GM23338 (cell line): ENCODE measurements at regions not wholly inside any gene's neighbourhood (a gene's known extent, or its start where the extent isn't known, plus 50 kb on each side); places are given as distances from the start of the nearest gene placed in this dataset.

Experiments
- ATAC-seq: fragments of 200-7000 bp; cut with Tn5 transposase; 3 replicates; pipeline ENCODE4 v1.9.1; 2020
- DNase-seq: peaks from one replicate; pipeline ENCODE4 v3.0.0-alpha.2; 2015; ENCODE audit warnings: low spot score
- H2AFZ ChIP-seq: fragments of 200-600 bp; sonication (generic); 2 replicates; pipeline ENCODE4 v1.8.0; 2016; ENCODE audit warnings: antibody characterized with exemption, mild to moderate bottlenecking, moderate library complexity
- H3F3A ChIP-seq: fragments of 200-600 bp; sonication (generic); replicated peaks from 2 replicates; pipeline ENCODE4 v1.8.0; 2017; ENCODE audit warnings: antibody characterized with exemption, mixed run types, low read depth
- H3K27ac ChIP-seq: fragments of 200-600 bp; sonication (generic); 2 replicates; pipeline ENCODE4 v1.6.1; 2016; ENCODE audit warnings: low read depth
- H3K27me3 ChIP-seq: fragments of 200-600 bp; sonication (generic); 2 replicates; pipeline ENCODE4 v1.8.0; 2016; ENCODE audit warnings: mild to moderate bottlenecking, mixed run types, moderate library complexity; ENCODE audit not compliant: insufficient read depth
- H3K36me3 ChIP-seq: fragments of 200-600 bp; sonication (generic); 2 replicates; pipeline ENCODE4 v1.8.0; 2016; ENCODE audit warnings: mild to moderate bottlenecking; ENCODE audit not compliant: insufficient read depth
- H3K4me1 ChIP-seq: fragments of 200-600 bp; sonication (generic); 2 replicates; pipeline ENCODE4 v1.8.0; 2016; ENCODE audit warnings: mild to moderate bottlenecking, moderate library complexity; ENCODE audit not compliant: insufficient read depth
- H3K4me2 ChIP-seq: fragments of 200-600 bp; sonication (generic); 2 replicates; pipeline ENCODE4 v1.7.1; 2017; ENCODE audit warnings: mixed run types
- H3K4me3 ChIP-seq: fragments of 200-600 bp; sonication (generic); 2 replicates; pipeline ENCODE4 v1.6.1; 2016; ENCODE audit warnings: mixed run types
- H3K79me2 ChIP-seq: fragments of 200-600 bp; sonication (generic); replicated peaks from 2 replicates; pipeline ENCODE4 v1.8.0; 2017; ENCODE audit warnings: mild to moderate bottlenecking; ENCODE audit not compliant: insufficient read depth
- H3K9me2 ChIP-seq: fragments of 200-600 bp; sonication (generic); 2 replicates; pipeline ENCODE4 v1.8.0; 2017; ENCODE audit not compliant: insufficient read depth
- H4K20me1 ChIP-seq: fragments of 200-600 bp; sonication (generic); replicated peaks from 2 replicates; pipeline ENCODE4 v1.8.0; 2017; ENCODE audit warnings: mild to moderate bottlenecking; ENCODE audit not compliant: insufficient read depth
- H3K27ac Mint-ChIP-seq: 2 replicates; pipeline ENCODE4 v1.8.0; 2020; ENCODE audit warnings: inconsistent platforms, mild to moderate bottlenecking, moderate library complexity, mixed read lengths
- H3K27me3 Mint-ChIP-seq: 3 replicates; pipeline ENCODE4 v1.8.0; 2022; ENCODE audit warnings: low read depth, mild to moderate bottlenecking, moderate library complexity, mixed read lengths, inconsistent platforms; ENCODE audit not compliant: insufficient read depth, poor library complexity
- H3K36me3 Mint-ChIP-seq: 3 replicates; pipeline ENCODE4 v1.8.0; 2021; ENCODE audit warnings: low read depth, mild to moderate bottlenecking, inconsistent platforms, moderate library complexity, mixed read lengths
- H3K4me1 Mint-ChIP-seq: 3 replicates; pipeline ENCODE4 v1.8.0; 2020; ENCODE audit warnings: mild to moderate bottlenecking, inconsistent platforms, mixed read lengths
- H3K4me3 Mint-ChIP-seq: 3 replicates; pipeline ENCODE4 v1.8.0; 2021; ENCODE audit warnings: moderate library complexity, mild to moderate bottlenecking, inconsistent platforms, mixed read lengths
- H3K9me3 Mint-ChIP-seq: 3 replicates; pipeline ENCODE4 v1.8.0; 2020; ENCODE audit warnings: moderate library complexity, mild to moderate bottlenecking, inconsistent platforms, mixed read lengths
- CREB1 ChIP-seq: fragments of 250-450 bp; sonication (Bioruptor Pico); IDR thresholded peaks from 2 replicates; pipeline ENCODE4 v1.5.0; 2020; ENCODE audit warnings: low read depth, mild to moderate bottlenecking, moderate library complexity
- CTCF ChIP-seq, 2 experiments: fragments of 200-600 bp in 1 of 2; sonication (generic) in 1 of 2; conservative IDR thresholded peaks; 2 replicates each; pipeline versions ENCODE4 v1.5.1 to v1.6.1; 2016 to 2017; ENCODE audit warnings: antibody characterized with exemption in 2 of 2, low read depth in 2 of 2, mild to moderate bottlenecking in 2 of 2, moderate library complexity in 1 of 2
- ETS1 ChIP-seq: IDR thresholded peaks from 2 replicates; pipeline ENCODE4 v1.6.1; 2016; ENCODE audit warnings: antibody characterized with exemption
- EZH2 ChIP-seq: fragments of 200-600 bp; sonication (generic); IDR thresholded peaks from one replicate; pipeline ENCODE4 v1.8.0; 2017; ENCODE audit warnings: antibody characterized with exemption, mild to moderate bottlenecking, low read depth; ENCODE audit not compliant: unreplicated experiment
- EZH2phosphoT487 ChIP-seq: fragments of 200-600 bp; sonication (generic); IDR thresholded peaks from one replicate; pipeline ENCODE4 v1.8.1; 2018; ENCODE audit warnings: antibody characterized with exemption; ENCODE audit not compliant: unreplicated experiment
- JUNB ChIP-seq: IDR thresholded peaks from one replicate; pipeline ENCODE4 v1.6.1; 2016; ENCODE audit warnings: antibody characterized with exemption; ENCODE audit not compliant: unreplicated experiment
- NANOG ChIP-seq: IDR thresholded peaks from 2 replicates; pipeline ENCODE4 v1.6.1; 2016; ENCODE audit warnings: antibody characterized with exemption, borderline replicate concordance
- POLR2AphosphoS5 ChIP-seq: IDR thresholded peaks from 2 replicates; pipeline ENCODE4 v1.6.1; 2016; ENCODE audit warnings: antibody characterized with exemption, low read depth
- ZNF114 ChIP-seq: fragments of 250-450 bp; sonication (Bioruptor Pico); IDR thresholded peaks from 2 replicates; pipeline ENCODE4 v1.5.0; 2020; ENCODE audit warnings: mild to moderate bottlenecking, moderate library complexity
- ZNF331 ChIP-seq: fragments of 250-450 bp; sonication (Bioruptor Pico); IDR thresholded peaks from 2 replicates; pipeline ENCODE4 v1.5.0; 2020; ENCODE audit warnings: low read depth, mild to moderate bottlenecking, moderate library complexity
- ZNF462 ChIP-seq: fragments of 250-450 bp; sonication (Bioruptor Pico); IDR thresholded peaks from 2 replicates; pipeline ENCODE4 v1.5.0; 2020; ENCODE audit warnings: mild to moderate bottlenecking, moderate library complexity

- TF ChIP-seq ETS1 (no peak), CTCF (conservative IDR thresholded peaks at IDR 0.05; ENCODE audit: low read depth in 2 of 2) (no peak), NANOG (no peak), POLR2AphosphoS5 (no peak), EZH2 (no peak), CREB1 (CRISPR knock-in tag) (no peak)
Observed at GRCh38 chr7:17194656-17195055, 103.8 kb upstream of the AHR start (continued).

GRCh38 chr7:17195576-17195975 is 102.9 kb upstream of the AHR start:
- H3K4me1 Mint-ChIP-seq, result no peaks in the 10 kb centered on the region; the same call in 2 of the 3 replicates
- DNase-seq (no peak), ATAC-seq (no peak)
- no peaks in the 10 kb centered on the region for H3K9me3 Mint-ChIP-seq
- no peak overlapping the region for H3K4me3 ChIP-seq
- no peaks in the 10 kb centered on the region for H3K36me3 ChIP-seq
- peaks cover 10% of the 10 kb centered on the region; the same call in 1 of the 2 replicates for H3K4me1 ChIP-seq
- no peak overlapping the region for H3K4me2 ChIP-seq
- H3K79me2 ChIP-seq, result no peaks in the 10 kb centered on the region
- H2AFZ ChIP-seq, result no peak overlapping the region
- H3K36me3 Mint-ChIP-seq, result no peaks in the 10 kb centered on the region
- no peaks in the 10 kb centered on the region for H3K27me3 ChIP-seq
- no peak overlapping the region for H3K27ac Mint-ChIP-seq
- H3K4me3 Mint-ChIP-seq, result no peak overlapping the region
- H3K27me3 Mint-ChIP-seq, result no peaks in the 10 kb centered on the region
- TF ChIP-seq EZH2 (no peak), ZNF331 (CRISPR knock-in tag) (no peak), JUNB (no peak), ZNF462 (CRISPR knock-in tag) (no peak), EZH2phosphoT487 (no peak), CTCF (conservative IDR thresholded peaks at IDR 0.05; ENCODE audit: low read depth in 2 of 2) (no peak), ZNF114 (CRISPR knock-in tag) (no peak)
- H3K9me2 ChIP-seq, result no peaks in the 10 kb centered on the region; the same call in none of the 2 replicates
- H3K27ac ChIP-seq, result no peak overlapping the region
- H3F3A ChIP-seq, result no peaks in the 10 kb centered on the region
- H4K20me1 ChIP-seq, result no peaks in the 10 kb centered on the region
